Fibroblast of lung (primary cell): ENCODE measurements at regions not wholly inside any gene's neighbourhood (a gene's known extent, or its start where the extent isn't known, plus 50 kb on each side); places are given as distances from the start of the nearest gene placed in this dataset.

Experiments
- DNase-seq, 2 donors: peaks; one replicate each; pipeline versions ENCODE4 v3.0.0 to v3.0.0-alpha.2; 2010; ENCODE audit warnings: low read depth in 2 of 2
- H2AFZ ChIP-seq: 2 replicates; pipeline ENCODE4 v1.5.1; 2012; ENCODE audit warnings: low read length, control low read depth, inconsistent platforms
- H3K27ac ChIP-seq: 2 replicates; pipeline ENCODE4 v1.5.1; 2011; ENCODE audit warnings: low read length, control low read depth; ENCODE audit not compliant: insufficient read depth
- H3K27me3 ChIP-seq: 2 replicates; pipeline ENCODE4 v1.5.1; 2011; ENCODE audit warnings: mild to moderate bottlenecking, low read length; ENCODE audit not compliant: control insufficient read depth, insufficient read depth
- H3K36me3 ChIP-seq: 2 replicates; pipeline ENCODE4 v1.5.1; 2011; ENCODE audit warnings: low read length; ENCODE audit not compliant: control insufficient read depth, insufficient read depth
- H3K4me1 ChIP-seq: 2 replicates; pipeline ENCODE4 v1.5.1; 2011; ENCODE audit warnings: low read length; ENCODE audit not compliant: control insufficient read depth, insufficient read depth; ENCODE audit errors: extremely low read depth
- H3K4me2 ChIP-seq: 2 replicates; pipeline ENCODE4 v1.5.1; 2011; ENCODE audit warnings: low read length, control low read depth; ENCODE audit not compliant: insufficient read depth; ENCODE audit errors: extremely low read depth
- H3K4me3 ChIP-seq, 4 experiments: fragments of 200-600 bp in 1 of 4; sonication (generic) in 1 of 4; replicated peaks in 1 of 4; 2 replicates each; pipeline ENCODE4 v1.5.1; 2011 to 2016; ENCODE audit warnings: low read length in 4 of 4, low read depth in 3 of 4, mild to moderate bottlenecking in 3 of 4, control low read depth in 2 of 4, inconsistent platforms in 1 of 4, mixed read lengths in 1 of 4; ENCODE audit not compliant: insufficient read depth in 1 of 4; ENCODE audit errors: control extremely low read depth in 1 of 4
- H3K79me2 ChIP-seq: 2 replicates; pipeline ENCODE4 v1.5.1; 2012; ENCODE audit warnings: mild to moderate bottlenecking, low read length, inconsistent platforms; ENCODE audit not compliant: control insufficient read depth, insufficient read depth
- H3K9ac ChIP-seq: 2 replicates; pipeline ENCODE4 v1.5.1; 2011; ENCODE audit warnings: mild to moderate bottlenecking, low read length, control low read depth; ENCODE audit not compliant: insufficient read depth
- H3K9me3 ChIP-seq: 2 replicates; pipeline ENCODE4 v1.5.1; 2012; ENCODE audit warnings: low read depth, low read length; ENCODE audit not compliant: control insufficient read depth, insufficient read depth
- H4K20me1 ChIP-seq: 2 replicates; pipeline ENCODE4 v1.5.1; 2011; ENCODE audit warnings: low read length; ENCODE audit not compliant: control insufficient read depth, insufficient read depth; ENCODE audit errors: extremely low read depth
- EZH2 ChIP-seq: IDR thresholded peaks from 2 replicates; pipeline ENCODE4 v1.5.1; 2012; ENCODE audit warnings: low read length, control low read depth, mild to moderate bottlenecking; ENCODE audit errors: missing control alignments
- TF ChIP-seq, protein P1 (sequence below), 2 donors: IDR thresholded peaks in 1 of 2; conservative IDR thresholded peaks in 1 of 2; 1 replicate in 1 of 2; 2 replicates in 1 of 2; pipeline ENCODE4 v1.5.1; 2011 to 2012; ENCODE audit warnings: low read length in 2 of 2, control low read depth in 1 of 2, inconsistent platforms in 1 of 2, low read depth in 1 of 2, mild to moderate bottlenecking in 1 of 2

DNA sequence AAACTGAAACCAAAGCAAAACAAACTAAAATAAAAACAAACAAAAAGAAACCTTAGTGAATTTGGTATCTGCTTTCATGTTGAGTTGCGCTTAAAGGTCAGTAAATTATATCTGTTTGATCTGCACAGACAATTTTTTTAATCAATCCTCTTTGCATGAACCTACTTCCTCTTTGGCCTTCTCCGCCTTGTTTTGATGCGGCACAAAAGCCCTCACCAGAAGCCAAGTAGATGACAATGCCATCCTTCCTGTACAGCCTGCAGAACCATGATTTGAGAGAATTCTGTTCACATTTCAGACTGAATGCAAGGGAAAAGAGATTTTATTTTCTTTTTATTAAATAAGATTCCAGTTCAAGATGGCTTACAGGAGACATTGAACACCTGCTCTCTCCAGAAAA lies 473.6 kb upstream of the FTMT start:
- H3K36me3 ChIP-seq = no peaks in the 10 kb centered on the region
- no peak overlapping the region for H3K4me2 ChIP-seq
- H2AFZ ChIP-seq = no peak overlapping the region
- H3K4me1 ChIP-seq = no peaks in the 10 kb centered on the region
- TF ChIP-seq, protein P1, sequence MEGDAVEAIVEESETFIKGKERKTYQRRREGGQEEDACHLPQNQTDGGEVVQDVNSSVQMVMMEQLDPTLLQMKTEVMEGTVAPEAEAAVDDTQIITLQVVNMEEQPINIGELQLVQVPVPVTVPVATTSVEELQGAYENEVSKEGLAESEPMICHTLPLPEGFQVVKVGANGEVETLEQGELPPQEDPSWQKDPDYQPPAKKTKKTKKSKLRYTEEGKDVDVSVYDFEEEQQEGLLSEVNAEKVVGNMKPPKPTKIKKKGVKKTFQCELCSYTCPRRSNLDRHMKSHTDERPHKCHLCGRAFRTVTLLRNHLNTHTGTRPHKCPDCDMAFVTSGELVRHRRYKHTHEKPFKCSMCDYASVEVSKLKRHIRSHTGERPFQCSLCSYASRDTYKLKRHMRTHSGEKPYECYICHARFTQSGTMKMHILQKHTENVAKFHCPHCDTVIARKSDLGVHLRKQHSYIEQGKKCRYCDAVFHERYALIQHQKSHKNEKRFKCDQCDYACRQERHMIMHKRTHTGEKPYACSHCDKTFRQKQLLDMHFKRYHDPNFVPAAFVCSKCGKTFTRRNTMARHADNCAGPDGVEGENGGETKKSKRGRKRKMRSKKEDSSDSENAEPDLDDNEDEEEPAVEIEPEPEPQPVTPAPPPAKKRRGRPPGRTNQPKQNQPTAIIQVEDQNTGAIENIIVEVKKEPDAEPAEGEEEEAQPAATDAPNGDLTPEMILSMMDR (conservative IDR thresholded peaks at IDR 0.05 in 1 of 2, IDR thresholded peaks at IDR 0.05 in 1 of 2; ENCODE audit: low read depth in 1 of 2, low read length in 2 of 2) = no peak
- TF ChIP-seq EZH2 = no peak
- H3K4me3 ChIP-seq = no peak overlapping the region
- DNase-seq = no peak
- H3K27ac ChIP-seq = no peak overlapping the region
- no peaks in the 10 kb centered on the region for H4K20me1 ChIP-seq
- H3K79me2 ChIP-seq = no peaks in the 10 kb centered on the region
- no peaks in the 10 kb centered on the region for H3K27me3 ChIP-seq
- H3K9ac ChIP-seq = no peak overlapping the region
- no peaks in the 10 kb centered on the region for H3K9me3 ChIP-seq

DNA sequence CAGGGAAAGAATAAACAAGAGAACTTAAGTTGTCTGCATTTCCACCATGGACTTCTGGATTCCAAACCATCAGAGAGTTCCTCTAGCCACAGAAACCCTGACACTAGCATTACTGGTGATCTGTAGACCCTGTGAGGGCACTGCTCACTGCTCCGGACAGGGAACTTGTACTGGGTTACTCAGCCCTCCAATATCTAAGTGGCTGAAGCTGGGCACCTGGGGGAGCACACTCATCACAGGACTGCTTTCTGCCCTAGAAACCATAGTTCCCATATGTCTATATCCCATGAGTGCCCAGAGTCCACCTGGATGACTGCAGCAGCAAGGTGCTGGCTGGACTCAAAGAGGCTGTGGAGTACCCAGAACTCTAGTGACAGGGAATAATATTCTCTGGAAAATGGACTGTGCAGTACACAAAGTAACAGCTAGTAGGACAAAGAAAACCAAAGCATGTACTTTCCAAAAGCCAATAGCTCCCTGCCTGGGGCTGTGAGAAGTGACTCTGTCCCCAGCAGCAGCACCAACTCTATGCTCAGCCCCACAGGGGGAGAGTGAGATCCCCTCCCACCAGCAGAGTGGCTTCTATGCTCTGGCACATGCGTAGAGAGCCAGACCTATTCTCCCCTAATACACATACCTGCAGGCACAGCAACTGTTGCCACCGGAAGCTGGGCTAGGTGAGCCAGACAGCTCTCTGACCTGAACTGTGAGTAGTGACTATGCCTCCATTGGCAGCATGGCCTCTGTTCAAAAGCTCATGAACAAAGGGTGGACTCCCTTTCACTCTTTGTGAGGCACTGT lies 472.9 kb upstream of the FTMT start:
- H2AFZ ChIP-seq = no peak overlapping the region

DNA sequence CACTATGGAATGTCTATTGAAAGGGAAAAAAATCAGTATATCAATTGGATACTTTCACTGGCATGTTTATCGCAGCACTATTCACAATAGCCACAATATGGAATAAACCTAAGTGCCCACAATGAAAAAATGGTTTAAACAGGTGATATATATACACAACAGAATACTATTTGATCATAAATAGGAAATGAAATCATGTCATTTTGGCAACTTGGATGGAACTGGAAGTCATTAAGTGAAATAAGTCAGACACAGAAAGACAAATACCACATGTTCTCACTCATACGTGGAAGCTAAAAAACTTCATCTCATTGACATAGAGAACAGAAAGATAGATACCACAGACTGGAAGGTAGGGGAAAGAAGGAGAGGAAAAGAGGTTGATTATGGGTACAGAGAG lies 471.6 kb upstream of the FTMT start:
- no peak overlapping the region for H2AFZ ChIP-seq
- H3K4me3 ChIP-seq = no peak overlapping the region
- no peaks in the 10 kb centered on the region for H3K79me2 ChIP-seq
- no peaks in the 10 kb centered on the region for H3K27me3 ChIP-seq
- no peak overlapping the region for H3K9ac ChIP-seq
- no peak overlapping the region for H3K27ac ChIP-seq
- DNase-seq = no peak
- H3K4me1 ChIP-seq = no peaks in the 10 kb centered on the region
- no peaks in the 10 kb centered on the region for H3K36me3 ChIP-seq
- no peak overlapping the region for H3K4me2 ChIP-seq
- H3K9me3 ChIP-seq = no peaks in the 10 kb centered on the region
- H4K20me1 ChIP-seq = no peaks in the 10 kb centered on the region
- TF ChIP-seq, protein P1 (conservative IDR thresholded peaks at IDR 0.05 in 1 of 2, IDR thresholded peaks at IDR 0.05 in 1 of 2; ENCODE audit: low read depth in 1 of 2, low read length in 2 of 2) = no peak

More for the DNA sequence above, 472.9 kb upstream of the FTMT start:
- Histone ChIP-seq H3K79me2 (no peaks in the 10 kb centered on the region), H3K4me1 (no peaks in the 10 kb centered on the region), H3K9ac (no peak overlapping the region), H3K27ac (no peak overlapping the region), H4K20me1 (no peaks in the 10 kb centered on the region), H3K4me3 (no peak overlapping the region), H3K9me3 (no peaks in the 10 kb centered on the region), H3K4me2 (no peak overlapping the region), H3K27me3 (no peaks in the 10 kb centered on the region), H3K36me3 (no peaks in the 10 kb centered on the region)
- no peak for DNase-seq
- TF ChIP-seq, protein P1 (conservative IDR thresholded peaks at IDR 0.05 in 1 of 2, IDR thresholded peaks at IDR 0.05 in 1 of 2; ENCODE audit: low read depth in 1 of 2, low read length in 2 of 2) = no peak
